Prostate gland (tissue), 2 donors: ENCODE measurements at regions not wholly inside any gene's neighbourhood (a gene's known extent, or its start where the extent isn't known, plus 50 kb on each side); places are given as distances from the start of the nearest gene placed in this dataset.

Experiments
- POLR2A ChIP-seq: fragments of 450-650 bp; IDR thresholded peaks from one replicate; pipeline ENCODE4 v1.6.1; 2016; ENCODE audit warnings: antibody characterized with exemption, mild to moderate bottlenecking
- TF ChIP-seq, protein P1 (sequence below), 4 experiments: fragments of 200-600 bp in 2 of 4; fragments of 450-650 bp in 2 of 4; sonication (generic) in 2 of 4; IDR thresholded peaks; 1 replicate in 3 of 4; 2 replicates in 1 of 4; pipeline ENCODE4 v1.5.1; 2016 to 2019; ENCODE audit warnings: antibody characterized with exemption in 4 of 4, mild to moderate bottlenecking in 2 of 4, moderate library complexity in 2 of 4

DNA sequence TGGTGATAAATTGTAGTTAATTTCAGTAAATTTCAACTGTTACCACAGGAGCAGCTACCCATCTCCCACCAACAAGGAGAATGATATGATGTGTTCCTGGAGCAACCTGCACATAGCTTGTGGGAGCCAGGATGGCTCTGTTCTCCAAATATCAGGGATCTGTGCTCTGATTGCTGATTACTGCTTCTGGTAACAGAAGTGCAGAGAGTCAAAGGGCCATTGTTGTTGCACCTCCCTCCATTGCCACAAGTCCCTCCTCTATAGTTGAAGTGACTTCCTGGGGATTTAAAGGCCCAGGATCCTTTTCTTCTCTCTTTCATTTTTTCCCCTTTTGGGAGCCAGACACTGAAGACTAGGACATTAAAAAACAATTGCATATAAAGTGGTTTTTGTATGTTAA is 51.6 kb upstream of the HPDL start:
- TF ChIP-seq, protein P1, sequence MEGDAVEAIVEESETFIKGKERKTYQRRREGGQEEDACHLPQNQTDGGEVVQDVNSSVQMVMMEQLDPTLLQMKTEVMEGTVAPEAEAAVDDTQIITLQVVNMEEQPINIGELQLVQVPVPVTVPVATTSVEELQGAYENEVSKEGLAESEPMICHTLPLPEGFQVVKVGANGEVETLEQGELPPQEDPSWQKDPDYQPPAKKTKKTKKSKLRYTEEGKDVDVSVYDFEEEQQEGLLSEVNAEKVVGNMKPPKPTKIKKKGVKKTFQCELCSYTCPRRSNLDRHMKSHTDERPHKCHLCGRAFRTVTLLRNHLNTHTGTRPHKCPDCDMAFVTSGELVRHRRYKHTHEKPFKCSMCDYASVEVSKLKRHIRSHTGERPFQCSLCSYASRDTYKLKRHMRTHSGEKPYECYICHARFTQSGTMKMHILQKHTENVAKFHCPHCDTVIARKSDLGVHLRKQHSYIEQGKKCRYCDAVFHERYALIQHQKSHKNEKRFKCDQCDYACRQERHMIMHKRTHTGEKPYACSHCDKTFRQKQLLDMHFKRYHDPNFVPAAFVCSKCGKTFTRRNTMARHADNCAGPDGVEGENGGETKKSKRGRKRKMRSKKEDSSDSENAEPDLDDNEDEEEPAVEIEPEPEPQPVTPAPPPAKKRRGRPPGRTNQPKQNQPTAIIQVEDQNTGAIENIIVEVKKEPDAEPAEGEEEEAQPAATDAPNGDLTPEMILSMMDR (IDR thresholded peaks at IDR 0.05) = no peak
- no peak for TF ChIP-seq POLR2A
